GM19351 (cell line): ENCODE measurements at regions not wholly inside any gene's neighbourhood (a gene's known extent, or its start where the extent isn't known, plus 50 kb on each side); places are given as distances from the start of the nearest gene placed in this dataset.

ENCODE experiments used
- ATAC-seq: cut with Tn5 transposase; IDR thresholded peaks from one replicate; pipeline ENCODE4 v1.9.1; 2021; ENCODE audit warnings: mild to moderate bottlenecking, moderate library complexity; ENCODE audit not compliant: unreplicated experiment

- ATAC-seq: peak; percentile 54
These were observed 1403.3 kb upstream of the SLC39A10 start for GRCh38 chr2:194253528-194254259.

- no peak for ATAC-seq
These were observed 1404.9 kb upstream of the SLC39A10 start for GRCh38 chr2:194252127-194252526.

GRCh38 chr2:194232600-194232999 is 1424.4 kb upstream of the SLC39A10 start:
- no peak for ATAC-seq

GRCh38 chr2:194223218-194223617 is 1433.8 kb upstream of the SLC39A10 start:
- ATAC-seq: no peak

- ATAC-seq: no peak
These were observed 1442.8 kb upstream of the SLC39A10 start for GRCh38 chr2:194214192-194214591.

- no peak for ATAC-seq
These were observed 1451.3 kb upstream of the SLC39A10 start for GRCh38 chr2:194205568-194206227.

GRCh38 chr2:194203898-194204297 is 1453.1 kb upstream of the SLC39A10 start:
- no peak for ATAC-seq

- no peak for ATAC-seq
These were observed 1474.1 kb upstream of the SLC39A10 start for GRCh38 chr2:194182888-194183287.

- no peak for ATAC-seq
These were observed 1480.9 kb upstream of the SLC39A10 start for GRCh38 chr2:194176134-194176533.

- ATAC-seq: peak; percentile 96
These were observed 1490.2 kb upstream of the SLC39A10 start for GRCh38 chr2:194166818-194167217.

GRCh38 chr2:194155431-194155830 is 1501.6 kb upstream of the SLC39A10 start:
- no peak for ATAC-seq

GRCh38 chr2:194151231-194151630 is 1505.8 kb upstream of the SLC39A10 start:
- ATAC-seq: no peak

- ATAC-seq: no peak
These were observed 1521.6 kb upstream of the SLC39A10 start for GRCh38 chr2:194135463-194135862.

- ATAC-seq: no peak
These were observed 1528.2 kb upstream of the SLC39A10 start for GRCh38 chr2:194128810-194129209.

- ATAC-seq: no peak
These were observed 1530.6 kb upstream of the SLC39A10 start for GRCh38 chr2:194126418-194126817.

- ATAC-seq: no peak
These were observed 1540.2 kb upstream of the SLC39A10 start for GRCh38 chr2:194116861-194117260.

GRCh38 chr2:194105358-194105757 is 1551.7 kb upstream of the SLC39A10 start:
- ATAC-seq: peak; percentile 31

- ATAC-seq: peak; percentile 95
These were observed 1552.3 kb upstream of the SLC39A10 start for GRCh38 chr2:194104687-194105086.

GRCh38 chr2:194103941-194104659 is 1552.9 kb upstream of the SLC39A10 start:
- ATAC-seq: peak; percentile 12

GRCh38 chr2:194102546-194102945 is 1554.5 kb upstream of the SLC39A10 start:
- no peak for ATAC-seq

- no peak for ATAC-seq
These were observed 1556.8 kb upstream of the SLC39A10 start for GRCh38 chr2:194100201-194100600.

GRCh38 chr2:194096402-194096801 is 1560.6 kb upstream of the SLC39A10 start:
- ATAC-seq: peak; percentile 59
